ENCODE measurements at regions not wholly inside any gene's neighbourhood (a gene's known extent, or its start where the extent isn't known, plus 50 kb on each side); places are given as distances from the start of the nearest gene placed in this dataset.

- TF ChIP-seq, protein P1, sequence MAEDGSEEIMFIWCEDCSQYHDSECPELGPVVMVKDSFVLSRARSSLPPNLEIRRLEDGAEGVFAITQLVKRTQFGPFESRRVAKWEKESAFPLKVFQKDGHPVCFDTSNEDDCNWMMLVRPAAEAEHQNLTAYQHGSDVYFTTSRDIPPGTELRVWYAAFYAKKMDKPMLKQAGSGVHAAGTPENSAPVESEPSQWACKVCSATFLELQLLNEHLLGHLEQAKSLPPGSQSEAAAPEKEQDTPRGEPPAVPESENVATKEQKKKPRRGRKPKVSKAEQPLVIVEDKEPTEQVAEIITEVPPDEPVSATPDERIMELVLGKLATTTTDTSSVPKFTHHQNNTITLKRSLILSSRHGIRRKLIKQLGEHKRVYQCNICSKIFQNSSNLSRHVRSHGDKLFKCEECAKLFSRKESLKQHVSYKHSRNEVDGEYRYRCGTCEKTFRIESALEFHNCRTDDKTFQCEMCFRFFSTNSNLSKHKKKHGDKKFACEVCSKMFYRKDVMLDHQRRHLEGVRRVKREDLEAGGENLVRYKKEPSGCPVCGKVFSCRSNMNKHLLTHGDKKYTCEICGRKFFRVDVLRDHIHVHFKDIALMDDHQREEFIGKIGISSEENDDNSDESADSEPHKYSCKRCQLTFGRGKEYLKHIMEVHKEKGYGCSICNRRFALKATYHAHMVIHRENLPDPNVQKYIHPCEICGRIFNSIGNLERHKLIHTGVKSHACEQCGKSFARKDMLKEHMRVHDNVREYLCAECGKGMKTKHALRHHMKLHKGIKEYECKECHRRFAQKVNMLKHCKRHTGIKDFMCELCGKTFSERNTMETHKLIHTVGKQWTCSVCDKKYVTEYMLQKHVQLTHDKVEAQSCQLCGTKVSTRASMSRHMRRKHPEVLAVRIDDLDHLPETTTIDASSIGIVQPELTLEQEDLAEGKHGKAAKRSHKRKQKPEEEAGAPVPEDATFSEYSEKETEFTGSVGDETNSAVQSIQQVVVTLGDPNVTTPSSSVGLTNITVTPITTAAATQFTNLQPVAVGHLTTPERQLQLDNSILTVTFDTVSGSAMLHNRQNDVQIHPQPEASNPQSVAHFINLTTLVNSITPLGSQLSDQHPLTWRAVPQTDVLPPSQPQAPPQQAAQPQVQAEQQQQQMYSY (CRISPR knock-in tag; IDR thresholded peaks at IDR 0.05), result no peak
- no peak for TF ChIP-seq CREM (CRISPR knock-in tag; IDR thresholded peaks at IDR 0.05)
- TF ChIP-seq, protein P2, sequence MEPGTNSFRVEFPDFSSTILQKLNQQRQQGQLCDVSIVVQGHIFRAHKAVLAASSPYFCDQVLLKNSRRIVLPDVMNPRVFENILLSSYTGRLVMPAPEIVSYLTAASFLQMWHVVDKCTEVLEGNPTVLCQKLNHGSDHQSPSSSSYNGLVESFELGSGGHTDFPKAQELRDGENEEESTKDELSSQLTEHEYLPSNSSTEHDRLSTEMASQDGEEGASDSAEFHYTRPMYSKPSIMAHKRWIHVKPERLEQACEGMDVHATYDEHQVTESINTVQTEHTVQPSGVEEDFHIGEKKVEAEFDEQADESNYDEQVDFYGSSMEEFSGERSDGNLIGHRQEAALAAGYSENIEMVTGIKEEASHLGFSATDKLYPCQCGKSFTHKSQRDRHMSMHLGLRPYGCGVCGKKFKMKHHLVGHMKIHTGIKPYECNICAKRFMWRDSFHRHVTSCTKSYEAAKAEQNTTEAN (CRISPR knock-in tag; IDR thresholded peaks at IDR 0.05), result no peak
- no peak for TF ChIP-seq ZNF121 (CRISPR knock-in tag; IDR thresholded peaks at IDR 0.05)
- TF ChIP-seq AFF4 (CRISPR knock-in tag; IDR thresholded peaks at IDR 0.05; ENCODE audit: borderline replicate concordance), result 0 out of 2 replicates have a peak, but pooled peaks have one; percentile 31
Observed at GRCh38 chr3:65146179-65146578, 458.4 kb upstream of the ADAMTS9 start (continued).

DNA sequence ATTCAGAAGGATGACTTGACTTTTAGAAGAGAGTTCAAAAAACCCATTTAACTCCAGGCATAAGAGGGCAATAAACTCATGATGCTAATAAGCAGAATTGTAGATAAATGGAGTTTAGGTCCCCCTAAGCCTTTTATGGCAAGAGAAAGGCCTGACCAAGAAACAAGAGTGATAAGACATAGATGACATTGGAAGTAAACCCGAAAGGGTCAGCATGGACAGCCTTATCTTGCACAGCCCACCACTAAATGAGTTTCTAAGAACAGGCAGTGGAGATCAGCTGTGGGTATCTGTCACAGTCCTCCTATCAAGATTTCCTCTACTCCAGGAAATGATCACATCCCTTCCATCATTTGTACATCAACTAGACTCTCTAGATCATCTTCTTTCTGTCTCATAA is 457.9 kb upstream of the ADAMTS9 start:
- Mint-ChIP-seq H3K27me3 (ENCODE audit: low read depth) (peaks cover 6% of the 10 kb centered on the region), H3K4me1 (peaks cover 58% of the 10 kb centered on the region), H3K4me3 (peak overlapping the region; percentile 19; the same call in 1 of the 2 replicates), H3K9me3 (peaks cover 6% of the 10 kb centered on the region), H3K27ac (peak overlapping the region; percentile 99), H3K36me3 (peaks cover 3% of the 10 kb centered on the region; the same call in 1 of the 2 replicates)
- TF ChIP-seq, protein P3, sequence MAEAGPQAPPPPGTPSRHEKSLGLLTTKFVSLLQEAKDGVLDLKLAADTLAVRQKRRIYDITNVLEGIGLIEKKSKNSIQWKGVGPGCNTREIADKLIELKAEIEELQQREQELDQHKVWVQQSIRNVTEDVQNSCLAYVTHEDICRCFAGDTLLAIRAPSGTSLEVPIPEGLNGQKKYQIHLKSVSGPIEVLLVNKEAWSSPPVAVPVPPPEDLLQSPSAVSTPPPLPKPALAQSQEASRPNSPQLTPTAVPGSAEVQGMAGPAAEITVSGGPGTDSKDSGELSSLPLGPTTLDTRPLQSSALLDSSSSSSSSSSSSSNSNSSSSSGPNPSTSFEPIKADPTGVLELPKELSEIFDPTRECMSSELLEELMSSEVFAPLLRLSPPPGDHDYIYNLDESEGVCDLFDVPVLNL (CRISPR knock-in tag; IDR thresholded peaks at IDR 0.05; ENCODE audit: borderline replicate concordance, low read depth), result no peak
- TF ChIP-seq, protein P4, sequence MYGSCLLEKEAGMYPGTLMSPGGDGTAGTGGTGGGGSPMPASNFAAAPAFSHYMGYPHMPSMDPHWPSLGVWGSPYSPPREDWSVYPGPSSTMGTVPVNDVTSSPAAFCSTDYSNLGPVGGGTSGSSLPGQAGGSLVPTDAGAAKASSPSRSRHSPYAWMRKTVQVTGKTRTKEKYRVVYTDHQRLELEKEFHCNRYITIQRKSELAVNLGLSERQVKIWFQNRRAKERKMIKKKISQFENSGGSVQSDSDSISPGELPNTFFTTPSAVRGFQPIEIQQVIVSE (CRISPR knock-in tag; IDR thresholded peaks at IDR 0.05; ENCODE audit: borderline replicate concordance), result no peak
- TF ChIP-seq, protein P5, sequence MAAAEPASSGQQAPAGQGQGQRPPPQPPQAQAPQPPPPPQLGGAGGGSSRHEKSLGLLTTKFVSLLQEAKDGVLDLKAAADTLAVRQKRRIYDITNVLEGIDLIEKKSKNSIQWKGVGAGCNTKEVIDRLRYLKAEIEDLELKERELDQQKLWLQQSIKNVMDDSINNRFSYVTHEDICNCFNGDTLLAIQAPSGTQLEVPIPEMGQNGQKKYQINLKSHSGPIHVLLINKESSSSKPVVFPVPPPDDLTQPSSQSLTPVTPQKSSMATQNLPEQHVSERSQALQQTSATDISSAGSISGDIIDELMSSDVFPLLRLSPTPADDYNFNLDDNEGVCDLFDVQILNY (CRISPR knock-in tag; IDR thresholded peaks at IDR 0.05), result no peak
- TF ChIP-seq ZNF317 (CRISPR knock-in tag; IDR thresholded peaks at IDR 0.05; ENCODE audit: borderline replicate concordance, low read depth), result peak; percentile 68; the same call in 1 of the 2 replicates
- DNase-seq (ENCODE audit: low spot score) (no peak), ATAC-seq (no peak)
- ChIA-PET POLR2A (no interaction called here), CTCF (interaction anchor here (0.6 to 2.3 kb wide), 4 partner anchors 25 to 612 kb away, joined by 3 to 10 read pairs (median 4); no protein-coding TSS in a partner anchor)

DNA sequence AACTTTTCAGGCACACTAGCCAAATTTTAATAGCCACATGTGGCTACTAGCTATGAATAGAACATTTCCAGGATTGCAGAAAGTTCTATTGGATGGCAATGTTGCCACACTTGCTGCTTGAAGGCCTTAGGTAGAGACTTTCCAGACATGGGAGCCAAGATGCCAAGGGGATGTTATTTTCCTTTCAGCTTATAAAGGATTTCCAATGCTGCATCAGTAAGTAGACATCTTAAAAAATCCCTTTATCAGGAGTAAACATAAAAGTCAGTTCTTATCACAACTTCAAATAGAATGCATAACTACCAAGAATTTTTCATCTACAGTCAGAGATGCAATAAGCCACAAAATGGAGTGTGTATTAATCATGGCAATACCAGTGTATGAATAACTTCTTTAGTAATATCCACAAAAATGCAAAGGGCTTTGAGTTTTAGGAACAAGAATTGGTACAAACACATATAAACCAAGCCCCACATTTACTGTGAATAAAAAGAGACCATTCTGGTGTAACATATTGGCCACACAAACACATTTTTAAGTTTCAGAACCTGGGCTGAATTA is 457.1 kb upstream of the ADAMTS9 start:
- H3K27me3 Mint-ChIP-seq (ENCODE audit: low read depth), result peaks cover 11% of the 10 kb centered on the region
- no peak overlapping the region for H3K4me3 Mint-ChIP-seq
- CTCF ChIA-PET, result interaction anchor here (1.3 to 1.5 kb wide), 2 partner anchors 25 to 120 kb away, joined by 3 to 4 read pairs; no protein-coding TSS in a partner anchor
- no peak for ATAC-seq
- TF ChIP-seq CBFB (CRISPR knock-in tag; IDR thresholded peaks at IDR 0.05; ENCODE audit: low read depth) (no peak), ZNF219 (CRISPR knock-in tag; IDR thresholded peaks at IDR 0.05; ENCODE audit: borderline replicate concordance) (no peak), ZNF138 (CRISPR knock-in tag; conservative IDR thresholded peaks at IDR 0.05) (no peak), ATF2 (CRISPR knock-in tag; IDR thresholded peaks at IDR 0.05; ENCODE audit: borderline replicate concordance, low read depth) (no peak), NFATC4 (CRISPR knock-in tag; IDR thresholded peaks at IDR 0.05) (no peak)
- H3K4me1 Mint-ChIP-seq, result peaks cover 58% of the 10 kb centered on the region
- no peak for DNase-seq (ENCODE audit: low spot score)
- H3K36me3 Mint-ChIP-seq, result peaks cover 3% of the 10 kb centered on the region; the same call in 1 of the 2 replicates
- POLR2A ChIA-PET, result no interaction called here
- H3K9me3 Mint-ChIP-seq, result peaks cover 6% of the 10 kb centered on the region
- H3K27ac Mint-ChIP-seq, result peak overlapping the region; percentile 99

All from WTC11 (cell line).